ENCODE measurements at regions not wholly inside any gene's neighbourhood (a gene's known extent, or its start where the extent isn't known, plus 50 kb on each side); places are given as distances from the start of the nearest gene placed in this dataset.

DNA sequence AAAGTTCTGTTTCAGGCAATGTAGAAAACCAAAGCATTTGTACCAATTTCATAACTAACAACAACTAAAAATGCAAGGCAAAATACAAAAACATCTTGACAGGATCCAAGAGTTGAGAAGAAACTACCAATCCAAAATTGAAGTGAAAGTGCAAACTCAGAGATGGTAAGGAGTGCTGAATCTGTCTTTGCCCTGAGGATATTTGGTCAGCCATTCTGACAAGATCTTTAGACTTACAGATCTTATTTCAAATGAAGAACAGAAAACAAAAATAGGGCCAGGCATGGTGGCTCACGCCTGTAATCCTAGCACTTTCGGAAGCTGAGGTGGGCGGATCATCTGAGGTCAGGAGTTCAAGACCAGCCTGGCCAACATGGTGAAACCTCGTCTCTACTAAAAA, 412.8 kb downstream of the ZFHX3 start:
- TF ChIP-seq MXI1 (conservative IDR thresholded peaks at IDR 0.05; ENCODE audit: poor library complexity, severe bottlenecking): no peak
- TF ChIP-seq, protein P1, sequence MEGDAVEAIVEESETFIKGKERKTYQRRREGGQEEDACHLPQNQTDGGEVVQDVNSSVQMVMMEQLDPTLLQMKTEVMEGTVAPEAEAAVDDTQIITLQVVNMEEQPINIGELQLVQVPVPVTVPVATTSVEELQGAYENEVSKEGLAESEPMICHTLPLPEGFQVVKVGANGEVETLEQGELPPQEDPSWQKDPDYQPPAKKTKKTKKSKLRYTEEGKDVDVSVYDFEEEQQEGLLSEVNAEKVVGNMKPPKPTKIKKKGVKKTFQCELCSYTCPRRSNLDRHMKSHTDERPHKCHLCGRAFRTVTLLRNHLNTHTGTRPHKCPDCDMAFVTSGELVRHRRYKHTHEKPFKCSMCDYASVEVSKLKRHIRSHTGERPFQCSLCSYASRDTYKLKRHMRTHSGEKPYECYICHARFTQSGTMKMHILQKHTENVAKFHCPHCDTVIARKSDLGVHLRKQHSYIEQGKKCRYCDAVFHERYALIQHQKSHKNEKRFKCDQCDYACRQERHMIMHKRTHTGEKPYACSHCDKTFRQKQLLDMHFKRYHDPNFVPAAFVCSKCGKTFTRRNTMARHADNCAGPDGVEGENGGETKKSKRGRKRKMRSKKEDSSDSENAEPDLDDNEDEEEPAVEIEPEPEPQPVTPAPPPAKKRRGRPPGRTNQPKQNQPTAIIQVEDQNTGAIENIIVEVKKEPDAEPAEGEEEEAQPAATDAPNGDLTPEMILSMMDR (IDR thresholded peaks at IDR 0.05; ENCODE audit: poor library complexity, severe bottlenecking): no peak
